Muscle layer of duodenum (tissue), 2 donors: ENCODE measurements at regions not wholly inside any gene's neighbourhood (a gene's known extent, or its start where the extent isn't known, plus 50 kb on each side); places are given as distances from the start of the nearest gene placed in this dataset.

Experiments used
- H3K27ac ChIP-seq: one replicate; pipeline ENCODE4 v1.7.0; 2013; ENCODE audit warnings: mild to moderate bottlenecking, low read length
- H3K27me3 ChIP-seq: one replicate; pipeline ENCODE4 v1.7.0; 2013; ENCODE audit warnings: low read depth, mild to moderate bottlenecking, control low read depth, low read length
- H3K36me3 ChIP-seq, 2 donors: one replicate each; pipeline ENCODE4 v1.7.0; 2013; ENCODE audit warnings: low read length in 2 of 2, control low read depth in 1 of 2, mild to moderate bottlenecking in 1 of 2; ENCODE audit not compliant: insufficient read depth in 2 of 2, control insufficient read depth in 1 of 2
- H3K4me1 ChIP-seq, 2 donors: one replicate each; pipeline ENCODE4 v1.7.0; 2013; ENCODE audit warnings: low read length in 2 of 2, mild to moderate bottlenecking in 2 of 2, control low read depth in 1 of 2, moderate library complexity in 1 of 2; ENCODE audit not compliant: insufficient read depth in 2 of 2, control insufficient read depth in 1 of 2
- H3K4me3 ChIP-seq, 2 donors: one replicate each; pipeline ENCODE4 v1.7.0; 2013; ENCODE audit warnings: low read length in 2 of 2, low read depth in 1 of 2, mild to moderate bottlenecking in 1 of 2
- H3K9me3 ChIP-seq, 2 donors: one replicate each; pipeline ENCODE4 v1.7.0; 2013; ENCODE audit warnings: low read length in 2 of 2, control low read depth in 1 of 2, mild to moderate bottlenecking in 1 of 2; ENCODE audit not compliant: control insufficient read depth in 1 of 2
- donor health status: healthy.

DNA sequence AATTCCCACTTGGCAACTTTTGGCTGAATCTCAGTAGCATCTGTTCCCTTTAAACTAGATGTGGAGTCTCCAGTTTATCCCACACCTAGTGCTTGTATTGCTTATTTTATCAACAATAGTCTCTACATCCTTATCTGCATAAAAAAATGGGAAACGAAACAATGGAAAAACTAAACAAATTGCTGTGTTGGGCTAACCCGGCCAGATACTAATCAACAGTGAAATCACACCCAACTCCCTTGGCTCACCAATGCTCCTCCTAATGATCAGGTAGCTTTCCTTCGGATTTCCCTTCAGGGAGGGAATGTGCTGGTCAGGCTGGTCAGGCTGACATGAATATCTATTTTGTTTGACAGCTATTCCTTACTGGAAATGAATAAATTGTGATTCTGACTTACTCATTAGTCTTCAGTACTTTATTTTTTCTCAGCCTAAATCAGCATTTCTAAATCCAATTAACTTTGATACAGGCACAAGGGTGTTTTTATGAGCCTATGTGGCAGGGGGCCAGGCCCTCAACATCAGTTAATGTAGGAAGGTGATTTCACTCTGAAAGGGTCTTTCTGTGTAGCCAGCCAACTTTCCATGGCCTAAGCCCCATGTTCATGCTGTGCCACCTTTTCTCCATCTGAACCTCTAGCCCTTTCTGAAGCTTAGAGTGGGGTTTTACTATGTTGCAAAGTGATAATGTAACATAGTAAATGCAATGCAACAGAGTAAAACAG, 170.5 kb upstream of the NPSR1 start:
- Histone ChIP-seq H3K36me3 (no peaks in the 10 kb centered on the region), H3K27me3 (no peaks in the 10 kb centered on the region), H3K4me1 (no peaks in the 10 kb centered on the region), H3K9me3 (no peaks in the 10 kb centered on the region), H3K4me3 (no peak overlapping the region), H3K27ac (no peak overlapping the region)

DNA sequence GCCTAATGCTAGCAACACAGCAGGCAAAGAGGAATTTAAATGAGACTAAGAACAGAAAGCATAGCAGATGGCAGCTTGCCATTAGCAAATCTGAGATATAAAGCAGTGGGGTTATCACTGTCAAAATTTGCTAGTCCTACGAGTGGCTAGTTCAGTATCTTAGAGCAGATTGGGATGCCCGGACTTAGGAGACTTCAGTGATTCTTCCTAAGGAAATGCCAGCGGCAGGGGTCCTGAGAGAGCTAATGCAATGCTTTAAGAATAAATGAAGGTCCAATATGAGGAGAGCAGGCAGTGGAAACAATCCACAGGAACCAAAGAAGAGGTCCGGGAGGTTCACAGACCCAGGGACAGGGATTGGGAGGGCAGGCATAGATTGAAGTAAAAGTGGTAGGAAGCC, 169.3 kb upstream of the NPSR1 start:
- no peak overlapping the region for H3K4me3 ChIP-seq
- no peaks in the 10 kb centered on the region for H3K36me3 ChIP-seq
- no peaks in the 10 kb centered on the region for H3K9me3 ChIP-seq
- no peaks in the 10 kb centered on the region for H3K4me1 ChIP-seq
- no peak overlapping the region for H3K27ac ChIP-seq
- no peaks in the 10 kb centered on the region for H3K27me3 ChIP-seq

DNA sequence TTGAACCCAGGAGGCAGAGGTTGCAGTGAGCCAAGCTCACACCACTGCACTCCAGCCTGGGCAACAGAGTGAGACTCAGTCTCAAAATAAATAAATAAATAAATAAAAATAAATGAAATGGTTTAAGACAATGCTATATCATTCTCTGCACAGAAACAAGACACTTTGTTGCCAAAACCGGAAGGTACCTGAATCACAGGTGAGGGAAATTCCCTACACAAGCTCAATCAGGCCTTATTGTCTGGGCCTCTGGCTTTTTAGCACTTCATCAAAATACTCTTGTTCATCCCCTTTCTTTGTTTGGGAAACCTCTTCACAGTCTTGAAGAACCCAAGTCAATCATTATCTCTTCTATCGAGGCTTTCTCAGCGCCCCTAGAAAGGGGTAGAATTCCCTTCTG, 166.1 kb upstream of the NPSR1 start:
- no peak overlapping the region for H3K27ac ChIP-seq
- no peaks in the 10 kb centered on the region for H3K27me3 ChIP-seq
- no peaks in the 10 kb centered on the region for H3K4me1 ChIP-seq
- H3K9me3 ChIP-seq: no peaks in the 10 kb centered on the region
- no peak overlapping the region for H3K4me3 ChIP-seq
- no peaks in the 10 kb centered on the region for H3K36me3 ChIP-seq

DNA sequence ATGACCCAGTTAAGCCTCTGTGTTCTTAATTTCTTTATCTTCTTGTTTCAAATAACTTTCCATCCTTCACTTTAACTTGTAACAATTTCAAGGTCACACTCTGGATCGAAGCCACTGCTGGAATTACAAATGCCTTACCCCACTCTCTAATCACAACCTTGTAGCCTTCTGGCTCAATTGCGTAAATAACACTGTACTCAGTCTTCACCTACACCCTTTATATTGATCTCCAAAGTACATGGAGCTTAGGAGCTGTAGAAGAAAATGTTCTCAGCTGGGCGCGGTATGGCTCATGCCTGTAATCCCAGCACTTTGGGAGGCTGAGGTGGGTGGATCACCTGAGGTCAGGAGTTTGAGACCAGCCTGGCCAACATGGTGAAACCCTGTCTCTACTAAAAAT, 164.3 kb upstream of the NPSR1 start:
- Histone ChIP-seq H3K9me3 (no peaks in the 10 kb centered on the region), H3K27me3 (no peaks in the 10 kb centered on the region), H3K4me3 (no peak overlapping the region), H3K36me3 (no peaks in the 10 kb centered on the region), H3K4me1 (no peaks in the 10 kb centered on the region), H3K27ac (no peak overlapping the region)

DNA sequence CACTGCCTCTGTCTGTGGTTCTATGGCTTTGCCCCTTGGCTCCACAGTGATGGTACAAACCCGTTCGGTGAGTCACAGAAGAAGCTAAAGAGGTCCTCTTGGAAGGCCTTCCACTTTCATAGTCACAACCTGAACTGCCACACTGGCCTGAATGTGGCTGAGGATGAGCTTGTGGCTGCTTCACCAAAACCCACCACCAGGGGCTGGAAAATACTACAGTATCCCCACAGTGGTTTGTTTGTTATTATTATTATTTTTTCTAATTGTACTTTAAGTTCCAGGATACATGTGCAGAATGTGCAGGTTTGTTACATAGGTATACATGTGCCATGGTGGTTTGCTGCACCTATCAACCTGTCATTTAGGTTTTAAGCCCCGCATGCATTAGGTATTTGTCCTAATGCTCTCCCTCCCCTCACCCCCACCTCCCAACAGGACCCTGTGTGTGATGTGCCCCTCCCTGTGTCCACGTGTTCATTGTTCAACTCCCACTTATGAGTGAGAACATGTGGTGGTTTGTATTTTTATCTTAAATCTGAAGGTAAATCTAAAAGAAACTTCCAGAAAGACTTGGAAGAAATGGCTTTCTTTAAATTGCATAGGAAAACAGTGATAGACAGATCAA, 160.8 kb upstream of the NPSR1 start:
- no peak overlapping the region for H3K27ac ChIP-seq
- no peaks in the 10 kb centered on the region for H3K9me3 ChIP-seq
- no peak overlapping the region for H3K4me3 ChIP-seq
- H3K36me3 ChIP-seq: no peaks in the 10 kb centered on the region
- H3K4me1 ChIP-seq: no peaks in the 10 kb centered on the region
- H3K27me3 ChIP-seq: no peaks in the 10 kb centered on the region

DNA sequence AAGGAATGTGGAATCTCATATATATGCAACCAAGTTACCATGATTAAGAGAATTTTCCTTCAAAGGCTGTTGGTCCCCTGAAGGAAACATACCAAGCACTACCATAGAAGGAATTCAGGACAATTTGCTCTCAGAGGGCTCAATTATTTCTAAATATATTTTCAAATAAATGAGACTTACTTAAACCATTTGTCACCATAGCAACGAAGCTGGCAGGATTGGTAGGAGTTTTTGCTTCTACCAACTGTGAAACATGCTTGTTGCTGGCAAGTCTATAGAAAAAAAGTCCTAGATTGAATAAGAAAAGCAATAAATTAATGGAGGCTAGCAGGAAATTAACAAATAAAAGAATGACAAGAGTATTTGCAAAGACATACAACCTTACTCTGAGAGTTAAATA, 156.9 kb upstream of the NPSR1 start:
- Histone ChIP-seq H3K27me3 (no peaks in the 10 kb centered on the region), H3K9me3 (peaks cover 0 to 4% of the 10 kb centered on the region in 2 donors), H3K4me1 (no peaks in the 10 kb centered on the region), H3K27ac (no peak overlapping the region), H3K36me3 (no peaks in the 10 kb centered on the region), H3K4me3 (no peak overlapping the region)

DNA sequence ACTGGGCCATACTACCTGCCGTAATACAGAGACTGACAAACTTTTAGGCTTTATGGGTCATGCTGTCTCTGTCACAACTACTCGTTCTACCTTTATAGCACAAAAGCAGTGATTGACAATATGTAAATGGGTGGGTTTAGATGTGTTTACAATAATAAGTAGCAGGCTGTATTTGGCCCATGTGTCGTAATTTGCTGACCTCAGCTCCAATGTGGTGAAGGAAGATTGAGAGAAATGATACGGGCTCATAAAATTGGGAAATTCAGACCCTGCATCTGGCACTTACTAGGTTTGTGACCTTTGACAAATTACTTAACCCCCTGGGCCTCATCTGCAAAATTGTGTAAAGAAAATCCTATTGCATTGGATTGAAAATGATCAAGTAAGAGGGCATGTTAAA, 150.8 kb upstream of the NPSR1 start:
- no peaks in the 10 kb centered on the region for H3K4me1 ChIP-seq
- no peak overlapping the region for H3K27ac ChIP-seq
- H3K9me3 ChIP-seq: peaks cover 0 to 9% of the 10 kb centered on the region in 2 donors
- H3K4me3 ChIP-seq: no peak overlapping the region
- H3K27me3 ChIP-seq: no peaks in the 10 kb centered on the region
- no peaks in the 10 kb centered on the region for H3K36me3 ChIP-seq

DNA sequence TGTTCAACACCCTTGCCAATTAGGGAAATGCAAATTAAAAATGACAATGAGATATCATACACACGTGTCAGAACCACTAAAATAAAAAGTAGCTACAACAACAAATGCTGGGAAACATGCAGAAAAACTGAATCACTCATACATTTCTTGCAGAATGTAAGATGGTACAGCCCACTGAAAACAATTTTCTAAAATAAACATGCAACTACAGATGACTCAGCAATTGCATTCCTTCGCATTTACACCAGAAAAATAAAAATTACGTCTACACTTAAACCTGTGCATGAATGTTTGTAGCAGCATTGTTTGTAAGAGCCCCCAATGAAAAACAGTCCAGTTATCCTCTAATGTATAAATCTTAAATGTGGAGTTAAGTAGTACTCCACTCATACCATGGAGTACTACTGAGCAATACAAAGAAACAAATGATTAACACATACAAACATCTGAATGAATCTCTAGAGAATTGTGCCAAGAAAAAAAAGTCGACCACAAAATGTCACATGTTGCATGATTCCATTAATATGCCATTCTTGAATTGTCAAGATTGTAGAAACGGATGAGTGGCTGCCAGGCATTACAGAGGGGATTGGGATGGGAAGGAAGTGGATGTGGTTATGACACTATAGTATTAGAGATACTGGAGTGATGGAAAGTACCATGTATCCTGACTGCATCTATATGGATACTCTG, 134.6 kb upstream of the NPSR1 start:
- no peak overlapping the region for H3K4me3 ChIP-seq
- H3K4me1 ChIP-seq: no peaks in the 10 kb centered on the region
- H3K27me3 ChIP-seq: no peaks in the 10 kb centered on the region
- no peak overlapping the region for H3K27ac ChIP-seq
- H3K36me3 ChIP-seq: no peaks in the 10 kb centered on the region
- H3K9me3 ChIP-seq: peaks cover 0 to 13% of the 10 kb centered on the region in 2 donors

DNA sequence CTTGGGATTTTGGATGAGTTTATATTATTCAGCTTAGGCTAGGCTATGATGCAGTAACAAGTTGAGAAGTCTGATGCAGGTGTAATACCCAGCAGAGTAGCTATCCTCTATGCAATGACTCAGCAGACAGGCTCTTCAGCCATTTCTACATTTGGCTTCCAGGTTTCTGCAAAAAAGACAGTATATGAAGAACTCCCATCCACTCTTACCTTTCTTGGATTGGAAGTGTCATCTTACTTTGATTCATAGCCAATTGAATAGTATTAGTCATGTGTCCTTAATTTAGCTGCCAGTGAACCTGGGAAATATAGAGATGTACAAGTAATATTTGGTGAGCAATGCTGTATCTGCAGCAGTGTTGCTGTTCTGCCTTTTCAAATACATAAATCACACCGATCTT, 127.8 kb upstream of the NPSR1 start:
- no peak overlapping the region for H3K27ac ChIP-seq
- no peaks in the 10 kb centered on the region for H3K36me3 ChIP-seq
- H3K27me3 ChIP-seq: no peaks in the 10 kb centered on the region
- H3K4me1 ChIP-seq: no peaks in the 10 kb centered on the region
- no peak overlapping the region for H3K4me3 ChIP-seq
- H3K9me3 ChIP-seq: peaks cover 0 to 6% of the 10 kb centered on the region in 2 donors

DNA sequence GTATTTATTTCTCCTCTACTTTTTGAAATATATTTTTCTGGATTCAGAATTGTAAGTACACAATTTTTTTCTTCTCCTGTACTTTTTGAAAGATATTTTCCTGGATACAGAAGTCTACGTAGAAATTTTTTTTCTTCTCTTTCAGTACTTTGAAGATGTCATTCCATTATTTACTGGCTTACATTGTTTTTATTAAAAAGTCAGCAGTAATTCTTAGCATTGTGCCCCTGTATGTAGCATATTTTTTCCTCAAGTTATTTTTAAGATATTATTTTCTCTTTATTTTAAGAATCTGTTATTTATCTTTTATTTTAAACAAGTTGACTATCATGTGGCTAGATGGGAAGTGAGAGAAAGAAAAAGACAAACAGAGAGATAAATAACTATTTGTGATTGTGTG, 119.0 kb upstream of the NPSR1 start:
- no peaks in the 10 kb centered on the region for H3K27me3 ChIP-seq
- H3K9me3 ChIP-seq: peaks cover 0 to 6% of the 10 kb centered on the region in 2 donors
- H3K4me3 ChIP-seq: no peak overlapping the region
- H3K27ac ChIP-seq: no peak overlapping the region
- no peaks in the 10 kb centered on the region for H3K4me1 ChIP-seq
- no peaks in the 10 kb centered on the region for H3K36me3 ChIP-seq

DNA sequence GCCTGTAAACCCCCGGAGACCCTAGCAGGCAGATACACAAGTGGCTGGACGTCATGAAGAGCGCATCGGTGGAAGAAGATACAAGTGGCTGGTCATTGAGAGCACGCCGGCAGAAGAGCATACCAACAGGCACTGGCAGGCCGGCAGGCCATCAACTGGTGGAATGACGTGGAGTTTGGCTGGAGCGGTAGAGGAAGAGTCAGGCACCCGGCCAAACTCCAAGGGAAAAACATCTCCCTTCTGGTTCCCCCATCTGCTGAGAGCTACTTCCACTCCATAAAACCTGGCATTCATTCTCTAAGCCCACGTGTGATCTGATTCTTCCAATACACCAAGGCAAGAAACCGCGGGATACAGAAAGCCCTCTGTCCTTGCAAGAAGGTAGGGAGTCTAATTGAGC, 113.4 kb upstream of the NPSR1 start:
- Histone ChIP-seq H3K27me3 (no peaks in the 10 kb centered on the region), H3K9me3 (peaks cover 0 to 2% of the 10 kb centered on the region in 2 donors), H3K4me3 (no peak overlapping the region), H3K4me1 (no peaks in the 10 kb centered on the region), H3K36me3 (no peaks in the 10 kb centered on the region), H3K27ac (no peak overlapping the region)
